H9 (cell line): ENCODE measurements at regions not wholly inside any gene's neighbourhood (a gene's known extent, or its start where the extent isn't known, plus 50 kb on each side); places are given as distances from the start of the nearest gene placed in this dataset.

Experiments
- DNase-seq: peaks from one replicate; pipeline ENCODE4 v3.0.0-alpha.2; 2017
- H2AFZ ChIP-seq: one replicate; pipeline ENCODE4 v1.6.1; 2013; ENCODE audit warnings: mild to moderate bottlenecking, low read length, control low read depth, moderate library complexity
- H2AK5ac ChIP-seq: 2 replicates; pipeline ENCODE4 v1.6.1; 2013; ENCODE audit warnings: low read length, control low read depth, mixed read lengths; ENCODE audit not compliant: insufficient read length
- H2BK120ac ChIP-seq: one replicate; pipeline ENCODE4 v1.6.1; 2013; ENCODE audit warnings: low read depth, mild to moderate bottlenecking, low read length, control low read depth, inconsistent platforms; ENCODE audit not compliant: poor library complexity, severe bottlenecking
- H2BK12ac ChIP-seq: 2 replicates; pipeline ENCODE4 v1.6.1; 2013; ENCODE audit warnings: low read length, control low read depth, mixed read lengths, low read depth; ENCODE audit not compliant: insufficient read length
- H2BK15ac ChIP-seq: 2 replicates; pipeline ENCODE4 v1.6.1; 2013; ENCODE audit warnings: low read depth, low read length, control low read depth
- H2BK20ac ChIP-seq: one replicate; pipeline ENCODE4 v1.6.1; 2013; ENCODE audit warnings: low read depth, mild to moderate bottlenecking, low read length, control low read depth, inconsistent platforms; ENCODE audit not compliant: poor library complexity, severe bottlenecking
- H2BK5ac ChIP-seq: 2 replicates; pipeline ENCODE4 v1.6.1; 2013; ENCODE audit warnings: low read length, control low read depth, mixed read lengths; ENCODE audit not compliant: insufficient read length
- H3K14ac ChIP-seq: 2 replicates; pipeline ENCODE4 v1.6.1; 2013; ENCODE audit warnings: low read length, control low read depth; ENCODE audit not compliant: insufficient read depth
- H3K18ac ChIP-seq: 2 replicates; pipeline ENCODE4 v1.6.1; 2013; ENCODE audit warnings: low read depth, mild to moderate bottlenecking, mixed read lengths, low read length, control low read depth; ENCODE audit not compliant: insufficient read length
- H3K23ac ChIP-seq: 2 replicates; pipeline ENCODE4 v1.6.1; 2013; ENCODE audit warnings: low read length, control low read depth, mixed read lengths, low read depth; ENCODE audit not compliant: insufficient read length
- H3K23me2 ChIP-seq: 2 replicates; pipeline ENCODE4 v1.6.1; 2013; ENCODE audit warnings: low read depth, mild to moderate bottlenecking, mixed read lengths, low read length, control low read depth; ENCODE audit not compliant: insufficient read length, poor library complexity, severe bottlenecking
- H3K27ac ChIP-seq: 2 replicates; pipeline ENCODE4 v1.5.1; 2013; ENCODE audit warnings: low read length, control low read depth, mixed read lengths, low read depth; ENCODE audit not compliant: insufficient read length
- H3K27me3 ChIP-seq: 2 replicates; pipeline ENCODE4 v1.6.1; 2013; ENCODE audit warnings: low read length, control low read depth, inconsistent platforms; ENCODE audit not compliant: insufficient read depth
- H3K4ac ChIP-seq: 2 replicates; pipeline ENCODE4 v1.6.1; 2013; ENCODE audit warnings: low read depth, mild to moderate bottlenecking, control low read depth, inconsistent platforms, low read length, moderate library complexity
- H3K4me1 ChIP-seq: 2 replicates; pipeline ENCODE4 v1.6.1; 2013; ENCODE audit warnings: low read length, control low read depth, inconsistent platforms; ENCODE audit not compliant: insufficient read depth
- H3K4me2 ChIP-seq: 2 replicates; pipeline ENCODE4 v1.6.1; 2013; ENCODE audit warnings: low read length, control low read depth, mixed read lengths; ENCODE audit not compliant: insufficient read length, insufficient read depth
- H3K56ac ChIP-seq: 2 replicates; pipeline ENCODE4 v1.6.1; 2013; ENCODE audit warnings: low read depth, mild to moderate bottlenecking, mixed read lengths, low read length, control low read depth; ENCODE audit not compliant: insufficient read length
- H3K79me1 ChIP-seq: 2 replicates; pipeline ENCODE4 v1.6.1; 2013; ENCODE audit warnings: low read depth, mild to moderate bottlenecking, moderate library complexity, low read length, control low read depth, inconsistent platforms; ENCODE audit not compliant: insufficient read depth, poor library complexity, severe bottlenecking
- H3K79me2 ChIP-seq: 2 replicates; pipeline ENCODE4 v1.6.1; 2013; ENCODE audit warnings: low read length, control low read depth, inconsistent platforms; ENCODE audit not compliant: insufficient read depth
- H3K9ac ChIP-seq: 2 replicates; pipeline ENCODE4 v1.6.1; 2013; ENCODE audit warnings: low read length, control low read depth, mixed read lengths; ENCODE audit not compliant: insufficient read length; ENCODE audit errors: extremely low read depth
- H3K9me3 ChIP-seq: one replicate; pipeline ENCODE4 v1.6.1; 2013; ENCODE audit warnings: low read depth, low read length, inconsistent platforms; ENCODE audit not compliant: control insufficient read depth
- H3T11ph ChIP-seq: one replicate; pipeline ENCODE4 v1.6.1; 2013; ENCODE audit warnings: mild to moderate bottlenecking, low read length, control low read depth, inconsistent platforms
- H4K20me1 ChIP-seq: one replicate; pipeline ENCODE4 v1.6.1; 2013; ENCODE audit not compliant: control insufficient read depth, insufficient read length, insufficient read depth
- H4K5ac ChIP-seq: 2 replicates; pipeline ENCODE4 v1.6.1; 2013; ENCODE audit warnings: low read depth, mild to moderate bottlenecking, mixed read lengths, low read length, control low read depth; ENCODE audit not compliant: insufficient read length
- H4K8ac ChIP-seq: replicated peaks from 2 replicates; pipeline ENCODE4 v1.6.1; 2013; ENCODE audit warnings: low read length, control low read depth, mixed read lengths, low read depth; ENCODE audit not compliant: insufficient read length
- H4K91ac ChIP-seq: 2 replicates; pipeline ENCODE4 v1.6.1; 2013; ENCODE audit warnings: low read depth, mild to moderate bottlenecking, moderate library complexity, mixed read lengths, low read length, control low read depth; ENCODE audit not compliant: insufficient read length
- H3K27ac Mint-ChIP-seq, 3 experiments: 2 replicates in 2 of 3; 3 replicates in 1 of 3; pipeline ENCODE4 v1.8.0; 2020 to 2021; ENCODE audit warnings: mixed read lengths in 3 of 3, mild to moderate bottlenecking in 1 of 3, moderate library complexity in 1 of 3
- H3K27me3 Mint-ChIP-seq: 2 replicates; pipeline ENCODE4 v1.8.0; 2021; ENCODE audit warnings: low read depth, mild to moderate bottlenecking, moderate library complexity, mixed read lengths
- H3K36me3 Mint-ChIP-seq, 3 experiments: 2 replicates in 2 of 3; 3 replicates in 1 of 3; pipeline ENCODE4 v1.8.0; 2020 to 2021; ENCODE audit warnings: low read depth in 3 of 3, mixed read lengths in 3 of 3; ENCODE audit not compliant: insufficient read depth in 1 of 3
- H3K4me1 Mint-ChIP-seq, 2 experiments: 2 replicates each; pipeline ENCODE4 v1.8.0; 2020; ENCODE audit warnings: mixed read lengths in 2 of 2
- H3K4me3 Mint-ChIP-seq, 2 experiments: 2 replicates in 1 of 2; 3 replicates in 1 of 2; pipeline ENCODE4 v1.8.0; 2020 to 2021; ENCODE audit warnings: mild to moderate bottlenecking in 2 of 2, mixed read lengths in 2 of 2, moderate library complexity in 1 of 2
- H3K9me3 Mint-ChIP-seq, 2 experiments: 2 replicates in 1 of 2; 3 replicates in 1 of 2; pipeline ENCODE4 v1.8.0; 2020; ENCODE audit warnings: mild to moderate bottlenecking in 2 of 2, mixed read lengths in 2 of 2, moderate library complexity in 1 of 2
- WGBS: extraction: QIAGEN DNeasy Blood & Tissue Kit; methylation state at CpG from one replicate; pipeline ENCODE4 v1.1.7; 2013; ENCODE audit warnings: missing lambda C conversion rate, low lambda C conversion rate, mixed read lengths; ENCODE audit not compliant: insufficient read length; ENCODE audit errors: extremely low coverage; 5-methylcytosine and 5-hydroxymethylcytosine counted together
- TF ChIP-seq, protein P1 (sequence below): fragments of 200-600 bp; sonication (generic); conservative IDR thresholded peaks from 3 replicates; pipeline ENCODE4 v1.8.0; 2021; ENCODE audit warnings: antibody characterized with exemption, mild to moderate bottlenecking

- Histone ChIP-seq H3T11ph (no peak overlapping the region), H2BK20ac (no peak overlapping the region), H3K4me1 (no peaks in the 10 kb centered on the region), H3K27ac (no peak overlapping the region), H3K23ac (no peak overlapping the region), H3K23me2 (no peaks in the 10 kb centered on the region), H2BK120ac (no peak overlapping the region), H3K14ac (no peak overlapping the region), H4K20me1 (no peaks in the 10 kb centered on the region), H2BK12ac (no peak overlapping the region), H3K18ac (no peak overlapping the region), H3K9ac (no peak overlapping the region), H4K5ac (no peak overlapping the region), H2AFZ (no peak overlapping the region), H4K91ac (no peak overlapping the region), H2AK5ac (no peak overlapping the region), H3K79me2 (no peaks in the 10 kb centered on the region), H3K4me2 (no peak overlapping the region), H3K9me3 (no peaks in the 10 kb centered on the region), H4K8ac (no peak overlapping the region), H2BK5ac (no peak overlapping the region), H2BK15ac (no peak overlapping the region), H3K56ac (no peak overlapping the region), H3K27me3 (no peaks in the 10 kb centered on the region), H3K4ac (no peak overlapping the region), H3K79me1 (no peaks in the 10 kb centered on the region)
- no peak overlapping the region for H3K4me3 Mint-ChIP-seq
- DNase-seq = no peak
- WGBS = no CpG with 5 or more reads among the region's 2 CpGs
- H3K9me3 Mint-ChIP-seq = peaks cover 5% of the 10 kb centered on the region in 2 experiments; a peak in 3 of 5 replicates
- H3K27ac Mint-ChIP-seq = no peak overlapping the region; a peak in 1 of 7 replicates
- H3K4me1 Mint-ChIP-seq = 0 out of 4 replicates have a peak, but pooled peaks cover 0 to 2% of the 10 kb centered on the region in 2 experiments
- no peaks in the 10 kb centered on the region for H3K27me3 Mint-ChIP-seq
- TF ChIP-seq, protein P1, sequence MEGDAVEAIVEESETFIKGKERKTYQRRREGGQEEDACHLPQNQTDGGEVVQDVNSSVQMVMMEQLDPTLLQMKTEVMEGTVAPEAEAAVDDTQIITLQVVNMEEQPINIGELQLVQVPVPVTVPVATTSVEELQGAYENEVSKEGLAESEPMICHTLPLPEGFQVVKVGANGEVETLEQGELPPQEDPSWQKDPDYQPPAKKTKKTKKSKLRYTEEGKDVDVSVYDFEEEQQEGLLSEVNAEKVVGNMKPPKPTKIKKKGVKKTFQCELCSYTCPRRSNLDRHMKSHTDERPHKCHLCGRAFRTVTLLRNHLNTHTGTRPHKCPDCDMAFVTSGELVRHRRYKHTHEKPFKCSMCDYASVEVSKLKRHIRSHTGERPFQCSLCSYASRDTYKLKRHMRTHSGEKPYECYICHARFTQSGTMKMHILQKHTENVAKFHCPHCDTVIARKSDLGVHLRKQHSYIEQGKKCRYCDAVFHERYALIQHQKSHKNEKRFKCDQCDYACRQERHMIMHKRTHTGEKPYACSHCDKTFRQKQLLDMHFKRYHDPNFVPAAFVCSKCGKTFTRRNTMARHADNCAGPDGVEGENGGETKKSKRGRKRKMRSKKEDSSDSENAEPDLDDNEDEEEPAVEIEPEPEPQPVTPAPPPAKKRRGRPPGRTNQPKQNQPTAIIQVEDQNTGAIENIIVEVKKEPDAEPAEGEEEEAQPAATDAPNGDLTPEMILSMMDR = no peak
- H3K36me3 Mint-ChIP-seq = peaks cover 0 to 10% (median 0%) of the 10 kb centered on the region in 3 experiments; a peak in 4 of 7 replicates
Measured at GRCh38 chr5:68370196-68370595, 154.6 kb downstream of the PIK3R1 start.
